ENCODE measurements at regions not wholly inside any gene's neighbourhood (a gene's known extent, or its start where the extent isn't known, plus 50 kb on each side); places are given as distances from the start of the nearest gene placed in this dataset.
"Not testable (repeated sequence)": the region's sequence is repeated elsewhere in the genome, so short reads cannot be mapped to it uniquely, and the experiment has no call there.

- DNase-seq, result no peak
These were observed 249.9 kb upstream of the DNAJC19 start for GRCh38 chr3:181239441-181239840.

- DNase-seq, result no peak
These were observed 240.7 kb upstream of the DNAJC19 start for GRCh38 chr3:181230258-181230657.

- no peak for DNase-seq
These were observed 223.8 kb upstream of the DNAJC19 start for GRCh38 chr3:181213347-181213746.

GRCh38 chr3:181212271-181212670, 222.7 kb upstream of the DNAJC19 start:
- DNase-seq, result no peak

- peak; percentile 40 for DNase-seq
These were observed 220.7 kb upstream of the DNAJC19 start for GRCh38 chr3:181210275-181210674.

GRCh38 chr3:181189556-181189955, 200.0 kb upstream of the DNAJC19 start:
- no peak for DNase-seq

- no peak for DNase-seq
These were observed 194.2 kb upstream of the DNAJC19 start for GRCh38 chr3:181183764-181184163.

GRCh38 chr3:181183057-181183456, 193.5 kb upstream of the DNAJC19 start:
- DNase-seq, result not testable (repeated sequence)

- DNase-seq, result no peak
These were observed 189.5 kb upstream of the DNAJC19 start for GRCh38 chr3:181178991-181179390.

- peak; percentile 53 for DNase-seq
These were observed 187.1 kb upstream of the DNAJC19 start for GRCh38 chr3:181176601-181177000.

- DNase-seq, result no peak
These were observed 185.2 kb upstream of the DNAJC19 start for GRCh38 chr3:181174676-181175233.

GRCh38 chr3:181174022-181174421, 184.5 kb upstream of the DNAJC19 start:
- DNase-seq, result no peak

- no peak for DNase-seq
These were observed 183.7 kb upstream of the DNAJC19 start for GRCh38 chr3:181173227-181173626.

- no peak for DNase-seq
These were observed 145.3 kb upstream of the DNAJC19 start for GRCh38 chr3:181134873-181135272.

GRCh38 chr3:181133832-181134231, 144.3 kb upstream of the DNAJC19 start:
- no peak for DNase-seq

- no peak for DNase-seq
These were observed 116.1 kb upstream of the DNAJC19 start for GRCh38 chr3:181105646-181106045.

- DNase-seq, result peak; percentile 2
These were observed 114.1 kb upstream of the DNAJC19 start for GRCh38 chr3:181103605-181104004.

- no peak for DNase-seq
These were observed 96.5 kb upstream of the DNAJC19 start for GRCh38 chr3:181086011-181086410.

- DNase-seq, result no peak
These were observed 92.4 kb upstream of the DNAJC19 start for GRCh38 chr3:181081930-181082329.

- no peak for DNase-seq
These were observed 87.0 kb upstream of the DNAJC19 start for GRCh38 chr3:181076558-181076957.

GRCh38 chr3:181075098-181075497, 85.6 kb upstream of the DNAJC19 start:
- no peak for DNase-seq

GRCh38 chr3:181066143-181067087, 76.9 kb upstream of the DNAJC19 start:
- DNase-seq, result no peak

- DNase-seq, result no peak
These were observed 66.7 kb upstream of the DNAJC19 start for GRCh38 chr3:181056136-181056732.

- no peak for DNase-seq
These were observed 65.0 kb upstream of the DNAJC19 start for GRCh38 chr3:181054538-181054937.
